PFSK-1 (cell line): ENCODE measurements at regions not wholly inside any gene's neighbourhood (a gene's known extent, or its start where the extent isn't known, plus 50 kb on each side); places are given as distances from the start of the nearest gene placed in this dataset.

ENCODE experiments used
- FOXP2 ChIP-seq: optimal IDR thresholded peaks from 2 replicates; pipeline ENCODE3; 2011; ENCODE audit warnings: borderline replicate concordance, control low read depth, inconsistent platforms; ENCODE audit not compliant: insufficient read depth; ENCODE audit errors: extremely low read length, extremely low read depth
- POLR2AphosphoS5 ChIP-seq: IDR thresholded peaks from 2 replicates; pipeline ENCODE4 v1.6.1; 2012; ENCODE audit warnings: low read depth, mild to moderate bottlenecking, control low read depth, low read length, moderate library complexity
- SIN3A ChIP-seq: IDR thresholded peaks from 2 replicates; pipeline ENCODE4 v1.6.1; 2012; ENCODE audit warnings: mild to moderate bottlenecking, low read length, moderate library complexity, borderline replicate concordance; ENCODE audit not compliant: insufficient read depth
- TAF1 ChIP-seq: IDR thresholded peaks from 2 replicates; pipeline ENCODE4 v1.6.1; 2012; ENCODE audit warnings: low read length, control low read depth, borderline replicate concordance; ENCODE audit not compliant: insufficient read depth
- TF ChIP-seq, protein P1 (sequence below), 2 experiments: IDR thresholded peaks; 2 replicates each; pipeline versions ENCODE4 v1.6.1 to v1.8.0; 2011 to 2012; ENCODE audit warnings: low read depth in 2 of 2, low read length in 2 of 2, control low read depth in 1 of 2, inconsistent platforms in 1 of 2, mild to moderate bottlenecking in 1 of 2, moderate library complexity in 1 of 2; ENCODE audit not compliant: insufficient read depth in 1 of 2

DNA sequence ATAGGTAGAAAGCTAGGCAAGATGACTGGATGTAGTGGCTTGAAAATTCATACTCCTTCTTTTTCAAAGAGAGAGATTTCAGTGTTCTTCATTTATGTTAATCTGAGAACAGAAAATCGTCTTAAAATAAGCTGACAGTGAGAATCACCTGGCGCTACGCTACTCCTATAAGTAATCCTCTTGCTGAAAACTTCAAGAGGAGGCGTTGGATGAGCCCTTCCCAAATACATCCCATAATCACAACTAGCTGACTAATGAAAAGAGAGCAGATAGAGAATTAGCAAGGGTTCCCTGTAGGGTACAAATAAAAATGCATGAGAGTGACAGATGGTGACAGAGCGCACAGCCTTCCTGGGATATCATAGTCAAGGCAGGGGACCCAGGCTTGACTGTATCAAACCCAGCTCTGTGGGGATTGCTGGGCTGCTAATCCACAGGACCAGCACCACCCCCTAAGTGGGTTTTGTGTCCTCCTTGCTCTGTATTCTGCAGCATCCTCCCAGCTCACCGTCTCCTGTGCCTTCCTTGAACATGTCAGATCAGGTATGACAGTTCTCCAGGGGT, 280.2 kb downstream of the SP3 start:
- TF ChIP-seq SIN3A, result no peak

DNA sequence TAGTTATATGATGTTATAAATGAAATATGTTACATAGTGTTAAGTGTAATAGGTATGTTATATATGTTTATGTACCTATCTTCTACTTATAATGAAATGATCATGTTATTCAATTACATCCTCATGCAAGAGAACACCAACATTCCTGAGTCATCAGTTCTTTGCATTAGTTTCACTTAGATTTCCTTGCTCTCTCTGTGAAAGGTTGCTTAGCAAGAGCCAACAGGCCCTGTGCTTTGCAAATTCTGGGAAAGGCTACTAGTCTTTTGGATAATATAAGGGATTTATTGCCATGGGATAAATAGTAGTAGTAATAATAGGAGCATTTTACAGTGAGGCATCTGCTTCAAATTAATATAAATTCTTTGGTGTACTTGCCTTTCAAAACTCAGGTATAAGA, 274.8 kb downstream of the SP3 start:
- TF ChIP-seq POLR2AphosphoS5 (no peak), FOXP2 (no peak), SIN3A (no peak), TAF1 (no peak)
- TF ChIP-seq, protein P1, sequence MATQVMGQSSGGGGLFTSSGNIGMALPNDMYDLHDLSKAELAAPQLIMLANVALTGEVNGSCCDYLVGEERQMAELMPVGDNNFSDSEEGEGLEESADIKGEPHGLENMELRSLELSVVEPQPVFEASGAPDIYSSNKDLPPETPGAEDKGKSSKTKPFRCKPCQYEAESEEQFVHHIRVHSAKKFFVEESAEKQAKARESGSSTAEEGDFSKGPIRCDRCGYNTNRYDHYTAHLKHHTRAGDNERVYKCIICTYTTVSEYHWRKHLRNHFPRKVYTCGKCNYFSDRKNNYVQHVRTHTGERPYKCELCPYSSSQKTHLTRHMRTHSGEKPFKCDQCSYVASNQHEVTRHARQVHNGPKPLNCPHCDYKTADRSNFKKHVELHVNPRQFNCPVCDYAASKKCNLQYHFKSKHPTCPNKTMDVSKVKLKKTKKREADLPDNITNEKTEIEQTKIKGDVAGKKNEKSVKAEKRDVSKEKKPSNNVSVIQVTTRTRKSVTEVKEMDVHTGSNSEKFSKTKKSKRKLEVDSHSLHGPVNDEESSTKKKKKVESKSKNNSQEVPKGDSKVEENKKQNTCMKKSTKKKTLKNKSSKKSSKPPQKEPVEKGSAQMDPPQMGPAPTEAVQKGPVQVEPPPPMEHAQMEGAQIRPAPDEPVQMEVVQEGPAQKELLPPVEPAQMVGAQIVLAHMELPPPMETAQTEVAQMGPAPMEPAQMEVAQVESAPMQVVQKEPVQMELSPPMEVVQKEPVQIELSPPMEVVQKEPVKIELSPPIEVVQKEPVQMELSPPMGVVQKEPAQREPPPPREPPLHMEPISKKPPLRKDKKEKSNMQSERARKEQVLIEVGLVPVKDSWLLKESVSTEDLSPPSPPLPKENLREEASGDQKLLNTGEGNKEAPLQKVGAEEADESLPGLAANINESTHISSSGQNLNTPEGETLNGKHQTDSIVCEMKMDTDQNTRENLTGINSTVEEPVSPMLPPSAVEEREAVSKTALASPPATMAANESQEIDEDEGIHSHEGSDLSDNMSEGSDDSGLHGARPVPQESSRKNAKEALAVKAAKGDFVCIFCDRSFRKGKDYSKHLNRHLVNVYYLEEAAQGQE (IDR thresholded peaks at IDR 0.05; ENCODE audit: insufficient read depth in 1 of 2, low read depth in 2 of 2, low read length in 2 of 2), result no peak

DNA sequence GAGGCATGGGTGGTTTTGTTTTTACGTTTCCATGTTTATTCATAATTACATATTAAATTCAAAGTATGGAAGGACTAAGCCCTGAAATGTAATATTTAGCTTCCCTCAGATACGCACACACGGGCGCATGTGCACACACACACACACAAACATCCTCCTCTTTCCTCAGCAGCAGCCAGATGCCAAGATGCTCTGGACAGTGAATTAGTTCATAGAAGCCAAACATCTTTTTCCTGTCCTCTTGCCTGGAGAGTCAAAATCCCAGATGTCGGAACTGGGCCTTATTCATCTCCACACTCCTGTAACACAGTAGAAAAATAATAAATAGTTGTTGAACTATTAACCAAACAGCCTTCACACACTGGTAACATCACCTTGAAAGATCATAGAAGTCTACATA, 273.1 kb downstream of the SP3 start:
- TF ChIP-seq SIN3A, result no peak
- TF ChIP-seq, protein P1 (IDR thresholded peaks at IDR 0.05; ENCODE audit: insufficient read depth in 1 of 2, low read depth in 2 of 2, low read length in 2 of 2), result no peak

DNA sequence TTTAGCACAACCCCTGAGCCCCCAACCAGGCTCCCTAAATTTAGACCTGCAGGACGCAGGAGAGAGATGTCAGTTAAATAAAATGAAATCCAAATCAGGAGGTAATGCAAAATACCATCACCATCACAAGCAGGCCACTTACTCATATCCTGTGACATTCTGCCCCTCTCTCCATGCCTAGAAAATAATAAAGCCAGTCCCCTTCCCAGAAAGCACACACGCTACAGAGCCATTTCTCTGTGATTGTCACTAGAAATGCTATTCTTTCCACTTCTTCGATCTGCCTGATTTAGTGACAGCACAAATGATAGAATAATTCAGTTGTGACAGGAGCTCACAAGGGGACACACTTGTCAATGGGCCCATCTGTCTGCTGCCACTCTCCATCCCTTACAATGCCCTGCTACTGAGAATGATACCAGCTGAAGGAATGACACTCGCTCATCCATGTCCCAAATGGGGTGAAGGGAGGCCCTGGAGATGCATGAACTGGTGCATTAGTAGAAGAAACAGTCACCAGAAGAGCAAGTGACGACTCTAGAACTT, 272.1 kb downstream of the SP3 start:
- TF ChIP-seq SIN3A (no peak), POLR2AphosphoS5 (no peak), TAF1 (no peak), FOXP2 (no peak)
- TF ChIP-seq, protein P1 (IDR thresholded peaks at IDR 0.05; ENCODE audit: insufficient read depth in 1 of 2, low read depth in 2 of 2, low read length in 2 of 2), result no peak

DNA sequence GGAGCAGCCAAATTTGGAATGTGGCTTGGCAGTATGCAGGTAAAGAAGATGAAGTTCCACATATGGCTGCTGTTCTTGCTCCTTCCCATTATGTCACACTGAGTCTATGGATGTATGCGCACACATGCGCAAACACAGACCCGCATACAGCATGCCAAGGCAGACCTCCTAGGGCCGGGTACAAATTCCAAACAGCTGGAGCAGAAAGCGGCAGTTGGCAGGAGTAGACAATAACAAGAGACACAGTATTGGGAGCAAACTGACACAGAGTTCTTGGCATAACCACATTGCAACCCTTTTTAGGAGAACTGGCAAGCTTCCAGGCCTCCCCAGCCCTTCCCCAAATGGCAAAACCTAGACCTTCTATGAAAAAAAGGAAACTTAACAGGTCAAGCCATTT, 268.9 kb downstream of the SP3 start:
- TF ChIP-seq, protein P1 (IDR thresholded peaks at IDR 0.05; ENCODE audit: insufficient read depth in 1 of 2, low read depth in 2 of 2, low read length in 2 of 2), result no peak
- no peak for TF ChIP-seq SIN3A
- no peak for TF ChIP-seq FOXP2
- TF ChIP-seq TAF1, result no peak
- no peak for TF ChIP-seq POLR2AphosphoS5
